ENCODE measurements at regions not wholly inside any gene's neighbourhood (a gene's known extent, or its start where the extent isn't known, plus 50 kb on each side); places are given as distances from the start of the nearest gene placed in this dataset.

GRCh38 chrX:106331606-106332005 is 163.5 kb downstream of the PWWP3B start:
- TF ChIP-seq CTCF (IDR thresholded peaks at IDR 0.05; ENCODE audit: low read length) (no peak), EZH2phosphoT487 (IDR thresholded peaks at IDR 0.05; ENCODE audit: low read length) (no peak)

Data from MM.1S (cell line).